ENCODE measurements at regions not wholly inside any gene's neighbourhood (a gene's known extent, or its start where the extent isn't known, plus 50 kb on each side); places are given as distances from the start of the nearest gene placed in this dataset.

DNA sequence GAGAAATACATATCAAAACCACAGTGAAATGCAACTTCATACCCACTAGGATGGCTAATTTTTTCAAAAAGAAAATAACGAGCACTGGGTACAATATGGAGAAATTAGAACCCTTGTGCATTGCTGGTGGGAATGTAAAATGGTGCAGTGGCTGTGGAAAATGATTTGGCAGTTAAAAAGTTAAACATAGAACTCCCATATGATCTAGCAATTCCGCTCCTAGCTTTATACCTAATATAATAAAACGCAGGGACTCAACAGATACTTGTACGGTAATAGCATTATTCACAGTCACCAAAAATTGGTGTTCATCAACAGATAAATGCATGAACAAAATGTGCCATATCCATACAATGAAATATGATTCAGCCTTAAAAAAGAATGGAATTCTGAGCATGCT is 58.8 kb upstream of the PLPP4 start:
- no peak for DNase-seq (ENCODE audit: low read depth)
- FAIRE-seq: no peak
- Histone ChIP-seq H3K36me3 (ENCODE audit: control insufficient read depth, insufficient read depth, low read length) (no peaks in the 10 kb centered on the region), H3K4me3 (ENCODE audit: low read depth, low read length) (no peak overlapping the region), H3K27me3 (ENCODE audit: control insufficient read depth, insufficient read depth, low read length) (no peaks in the 10 kb centered on the region)
- TF ChIP-seq, protein P1, sequence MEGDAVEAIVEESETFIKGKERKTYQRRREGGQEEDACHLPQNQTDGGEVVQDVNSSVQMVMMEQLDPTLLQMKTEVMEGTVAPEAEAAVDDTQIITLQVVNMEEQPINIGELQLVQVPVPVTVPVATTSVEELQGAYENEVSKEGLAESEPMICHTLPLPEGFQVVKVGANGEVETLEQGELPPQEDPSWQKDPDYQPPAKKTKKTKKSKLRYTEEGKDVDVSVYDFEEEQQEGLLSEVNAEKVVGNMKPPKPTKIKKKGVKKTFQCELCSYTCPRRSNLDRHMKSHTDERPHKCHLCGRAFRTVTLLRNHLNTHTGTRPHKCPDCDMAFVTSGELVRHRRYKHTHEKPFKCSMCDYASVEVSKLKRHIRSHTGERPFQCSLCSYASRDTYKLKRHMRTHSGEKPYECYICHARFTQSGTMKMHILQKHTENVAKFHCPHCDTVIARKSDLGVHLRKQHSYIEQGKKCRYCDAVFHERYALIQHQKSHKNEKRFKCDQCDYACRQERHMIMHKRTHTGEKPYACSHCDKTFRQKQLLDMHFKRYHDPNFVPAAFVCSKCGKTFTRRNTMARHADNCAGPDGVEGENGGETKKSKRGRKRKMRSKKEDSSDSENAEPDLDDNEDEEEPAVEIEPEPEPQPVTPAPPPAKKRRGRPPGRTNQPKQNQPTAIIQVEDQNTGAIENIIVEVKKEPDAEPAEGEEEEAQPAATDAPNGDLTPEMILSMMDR (IDR thresholded peaks at IDR 0.05; ENCODE audit: insufficient read depth, low read length, severe bottlenecking): no peak

DNA sequence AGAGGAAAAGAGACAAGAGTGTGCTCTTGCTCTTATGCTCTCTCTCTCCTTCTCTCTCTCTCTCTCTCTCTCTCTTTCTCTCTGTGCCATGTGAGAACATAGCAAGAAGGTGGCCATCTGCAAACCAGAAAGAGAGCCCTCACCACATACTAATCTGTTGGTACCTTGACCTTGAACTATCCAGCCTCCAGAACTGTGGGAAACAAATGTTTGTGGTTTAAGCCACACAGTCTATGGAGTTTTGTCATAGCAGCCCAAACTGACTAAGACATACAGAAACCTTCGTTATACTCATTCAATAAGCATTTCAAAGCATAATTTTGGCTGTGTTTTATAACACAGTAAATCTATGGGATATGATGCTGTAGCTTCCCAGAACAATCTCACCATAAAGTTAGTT is 56.4 kb upstream of the PLPP4 start:
- Histone ChIP-seq H3K27me3 (ENCODE audit: control insufficient read depth, insufficient read depth, low read length) (no peaks in the 10 kb centered on the region), H3K36me3 (ENCODE audit: control insufficient read depth, insufficient read depth, low read length) (no peaks in the 10 kb centered on the region), H3K4me3 (ENCODE audit: low read depth, low read length) (no peak overlapping the region)
- TF ChIP-seq, protein P1 (IDR thresholded peaks at IDR 0.05; ENCODE audit: insufficient read depth, low read length, severe bottlenecking): no peak
- FAIRE-seq: no peak
- DNase-seq (ENCODE audit: low read depth): no peak

DNA sequence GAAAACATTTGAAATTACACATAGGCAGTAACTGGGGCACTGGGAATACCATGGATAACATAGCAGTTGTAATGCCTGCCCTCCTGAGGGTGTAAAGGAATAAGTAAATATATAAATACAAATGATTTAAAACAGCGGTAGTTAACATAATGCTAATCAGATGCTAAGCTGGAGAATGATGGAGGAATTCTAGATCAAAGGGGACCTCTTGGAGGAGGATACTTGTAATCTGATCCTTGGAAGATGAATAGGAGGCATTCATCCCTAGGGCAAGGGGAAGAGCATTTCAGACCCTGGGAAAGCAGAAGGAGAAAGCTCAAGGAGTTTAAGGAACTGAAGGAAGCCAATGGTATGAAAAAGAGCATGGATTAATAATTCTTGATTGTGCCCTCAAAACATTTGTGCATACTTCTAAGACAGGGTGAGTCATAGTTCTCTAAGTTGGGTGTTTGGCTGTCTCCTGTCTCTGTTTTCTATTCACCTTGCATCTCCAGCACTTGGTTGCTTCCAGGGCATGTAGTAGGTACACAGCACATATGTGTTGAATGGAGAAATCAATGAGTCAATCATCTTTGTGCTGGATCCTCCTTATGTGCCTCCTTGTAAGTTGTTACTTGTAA is 54.8 kb upstream of the PLPP4 start:
- H3K27me3 ChIP-seq (ENCODE audit: control insufficient read depth, insufficient read depth, low read length): no peaks in the 10 kb centered on the region
- H3K36me3 ChIP-seq (ENCODE audit: control insufficient read depth, insufficient read depth, low read length): no peaks in the 10 kb centered on the region
- DNase-seq (ENCODE audit: low read depth) (no peak), FAIRE-seq (no peak)
- TF ChIP-seq, protein P1 (IDR thresholded peaks at IDR 0.05; ENCODE audit: insufficient read depth, low read length, severe bottlenecking): no peak
- no peak overlapping the region for H3K4me3 ChIP-seq (ENCODE audit: low read depth, low read length)

DNA sequence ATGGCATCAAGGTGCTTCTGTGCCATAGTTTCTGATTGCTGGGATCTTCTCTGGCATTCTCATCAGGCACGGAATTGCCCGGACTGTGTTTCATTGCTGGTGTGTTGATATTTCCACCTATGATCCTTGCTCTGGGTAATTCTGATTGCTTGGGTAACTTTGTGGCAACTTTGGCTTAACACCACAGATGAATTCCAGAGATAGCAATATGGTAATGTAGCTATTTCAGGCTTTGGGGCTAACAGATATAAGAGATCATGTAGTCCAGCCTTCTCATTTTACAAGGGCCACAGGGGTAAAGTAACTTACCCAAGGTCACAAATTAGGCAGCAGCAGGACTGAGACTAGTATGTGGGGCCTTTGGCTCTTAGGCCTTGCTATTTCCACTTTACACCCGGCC is 53.9 kb upstream of the PLPP4 start:
- H3K36me3 ChIP-seq (ENCODE audit: control insufficient read depth, insufficient read depth, low read length): no peaks in the 10 kb centered on the region
- H3K27me3 ChIP-seq (ENCODE audit: control insufficient read depth, insufficient read depth, low read length): no peaks in the 10 kb centered on the region
- FAIRE-seq (no peak), DNase-seq (ENCODE audit: low read depth) (no peak)
- TF ChIP-seq, protein P1 (IDR thresholded peaks at IDR 0.05; ENCODE audit: insufficient read depth, low read length, severe bottlenecking): no peak
- no peak overlapping the region for H3K4me3 ChIP-seq (ENCODE audit: low read depth, low read length)

DNA sequence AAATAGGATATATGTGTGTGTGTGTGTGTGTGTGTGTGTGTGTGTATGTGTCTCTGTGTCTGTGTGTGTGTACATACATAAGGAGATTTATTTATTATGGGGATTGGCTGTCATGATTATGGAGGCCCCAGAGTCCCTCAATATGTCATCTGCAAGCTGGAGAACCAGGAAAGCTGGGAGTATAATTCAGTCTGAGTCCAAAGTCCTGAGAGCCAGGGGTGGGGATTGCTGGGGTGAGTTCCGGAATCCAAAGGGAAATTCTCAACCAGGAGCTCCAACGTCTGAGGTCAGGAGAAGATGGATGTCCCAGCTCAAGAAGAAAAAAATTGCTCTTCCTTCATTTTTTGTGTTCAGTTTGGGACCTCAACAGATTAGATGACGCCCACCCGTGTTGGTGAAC is 50.7 kb upstream of the PLPP4 start:
- no peak for DNase-seq (ENCODE audit: low read depth)
- Histone ChIP-seq H3K4me3 (ENCODE audit: low read depth, low read length) (no peak overlapping the region), H3K36me3 (ENCODE audit: control insufficient read depth, insufficient read depth, low read length) (no peaks in the 10 kb centered on the region), H3K27me3 (ENCODE audit: control insufficient read depth, insufficient read depth, low read length) (no peaks in the 10 kb centered on the region)
- TF ChIP-seq, protein P1 (IDR thresholded peaks at IDR 0.05; ENCODE audit: insufficient read depth, low read length, severe bottlenecking): no peak
- FAIRE-seq: no peak

Measured in bronchial epithelial cell (primary cell).